H9 (cell line): ENCODE measurements at regions not wholly inside any gene's neighbourhood (a gene's known extent, or its start where the extent isn't known, plus 50 kb on each side); places are given as distances from the start of the nearest gene placed in this dataset.

ENCODE experiments used
- DNase-seq: peaks from one replicate; pipeline ENCODE4 v3.0.0-alpha.2; 2017
- H2AFZ ChIP-seq: one replicate; pipeline ENCODE4 v1.6.1; 2013; ENCODE audit warnings: mild to moderate bottlenecking, low read length, control low read depth, moderate library complexity
- H2AK5ac ChIP-seq: 2 replicates; pipeline ENCODE4 v1.6.1; 2013; ENCODE audit warnings: low read length, control low read depth, mixed read lengths; ENCODE audit not compliant: insufficient read length
- H2BK120ac ChIP-seq: one replicate; pipeline ENCODE4 v1.6.1; 2013; ENCODE audit warnings: low read depth, mild to moderate bottlenecking, low read length, control low read depth, inconsistent platforms; ENCODE audit not compliant: poor library complexity, severe bottlenecking
- H2BK12ac ChIP-seq: 2 replicates; pipeline ENCODE4 v1.6.1; 2013; ENCODE audit warnings: low read length, control low read depth, mixed read lengths, low read depth; ENCODE audit not compliant: insufficient read length
- H2BK15ac ChIP-seq: 2 replicates; pipeline ENCODE4 v1.6.1; 2013; ENCODE audit warnings: low read depth, low read length, control low read depth
- H2BK20ac ChIP-seq: one replicate; pipeline ENCODE4 v1.6.1; 2013; ENCODE audit warnings: low read depth, mild to moderate bottlenecking, low read length, control low read depth, inconsistent platforms; ENCODE audit not compliant: poor library complexity, severe bottlenecking
- H2BK5ac ChIP-seq: 2 replicates; pipeline ENCODE4 v1.6.1; 2013; ENCODE audit warnings: low read length, control low read depth, mixed read lengths; ENCODE audit not compliant: insufficient read length
- H3K14ac ChIP-seq: 2 replicates; pipeline ENCODE4 v1.6.1; 2013; ENCODE audit warnings: low read length, control low read depth; ENCODE audit not compliant: insufficient read depth
- H3K18ac ChIP-seq: 2 replicates; pipeline ENCODE4 v1.6.1; 2013; ENCODE audit warnings: low read depth, mild to moderate bottlenecking, mixed read lengths, low read length, control low read depth; ENCODE audit not compliant: insufficient read length
- H3K23ac ChIP-seq: 2 replicates; pipeline ENCODE4 v1.6.1; 2013; ENCODE audit warnings: low read length, control low read depth, mixed read lengths, low read depth; ENCODE audit not compliant: insufficient read length
- H3K23me2 ChIP-seq: 2 replicates; pipeline ENCODE4 v1.6.1; 2013; ENCODE audit warnings: low read depth, mild to moderate bottlenecking, mixed read lengths, low read length, control low read depth; ENCODE audit not compliant: insufficient read length, poor library complexity, severe bottlenecking
- H3K27ac ChIP-seq: 2 replicates; pipeline ENCODE4 v1.5.1; 2013; ENCODE audit warnings: low read length, control low read depth, mixed read lengths, low read depth; ENCODE audit not compliant: insufficient read length
- H3K27me3 ChIP-seq: 2 replicates; pipeline ENCODE4 v1.6.1; 2013; ENCODE audit warnings: low read length, control low read depth, inconsistent platforms; ENCODE audit not compliant: insufficient read depth
- H3K4ac ChIP-seq: 2 replicates; pipeline ENCODE4 v1.6.1; 2013; ENCODE audit warnings: low read depth, mild to moderate bottlenecking, control low read depth, inconsistent platforms, low read length, moderate library complexity
- H3K4me1 ChIP-seq: 2 replicates; pipeline ENCODE4 v1.6.1; 2013; ENCODE audit warnings: low read length, control low read depth, inconsistent platforms; ENCODE audit not compliant: insufficient read depth
- H3K4me2 ChIP-seq: 2 replicates; pipeline ENCODE4 v1.6.1; 2013; ENCODE audit warnings: low read length, control low read depth, mixed read lengths; ENCODE audit not compliant: insufficient read length, insufficient read depth
- H3K56ac ChIP-seq: 2 replicates; pipeline ENCODE4 v1.6.1; 2013; ENCODE audit warnings: low read depth, mild to moderate bottlenecking, mixed read lengths, low read length, control low read depth; ENCODE audit not compliant: insufficient read length
- H3K79me1 ChIP-seq: 2 replicates; pipeline ENCODE4 v1.6.1; 2013; ENCODE audit warnings: low read depth, mild to moderate bottlenecking, moderate library complexity, low read length, control low read depth, inconsistent platforms; ENCODE audit not compliant: insufficient read depth, poor library complexity, severe bottlenecking
- H3K79me2 ChIP-seq: 2 replicates; pipeline ENCODE4 v1.6.1; 2013; ENCODE audit warnings: low read length, control low read depth, inconsistent platforms; ENCODE audit not compliant: insufficient read depth
- H3K9ac ChIP-seq: 2 replicates; pipeline ENCODE4 v1.6.1; 2013; ENCODE audit warnings: low read length, control low read depth, mixed read lengths; ENCODE audit not compliant: insufficient read length; ENCODE audit errors: extremely low read depth
- H3K9me3 ChIP-seq: one replicate; pipeline ENCODE4 v1.6.1; 2013; ENCODE audit warnings: low read depth, low read length, inconsistent platforms; ENCODE audit not compliant: control insufficient read depth
- H3T11ph ChIP-seq: one replicate; pipeline ENCODE4 v1.6.1; 2013; ENCODE audit warnings: mild to moderate bottlenecking, low read length, control low read depth, inconsistent platforms
- H4K20me1 ChIP-seq: one replicate; pipeline ENCODE4 v1.6.1; 2013; ENCODE audit not compliant: control insufficient read depth, insufficient read length, insufficient read depth
- H4K5ac ChIP-seq: 2 replicates; pipeline ENCODE4 v1.6.1; 2013; ENCODE audit warnings: low read depth, mild to moderate bottlenecking, mixed read lengths, low read length, control low read depth; ENCODE audit not compliant: insufficient read length
- H4K8ac ChIP-seq: replicated peaks from 2 replicates; pipeline ENCODE4 v1.6.1; 2013; ENCODE audit warnings: low read length, control low read depth, mixed read lengths, low read depth; ENCODE audit not compliant: insufficient read length
- H4K91ac ChIP-seq: 2 replicates; pipeline ENCODE4 v1.6.1; 2013; ENCODE audit warnings: low read depth, mild to moderate bottlenecking, moderate library complexity, mixed read lengths, low read length, control low read depth; ENCODE audit not compliant: insufficient read length
- H3K27ac Mint-ChIP-seq, 3 experiments: 2 replicates in 2 of 3; 3 replicates in 1 of 3; pipeline ENCODE4 v1.8.0; 2020 to 2021; ENCODE audit warnings: mixed read lengths in 3 of 3, mild to moderate bottlenecking in 1 of 3, moderate library complexity in 1 of 3
- H3K27me3 Mint-ChIP-seq: 2 replicates; pipeline ENCODE4 v1.8.0; 2021; ENCODE audit warnings: low read depth, mild to moderate bottlenecking, moderate library complexity, mixed read lengths
- H3K36me3 Mint-ChIP-seq, 3 experiments: 2 replicates in 2 of 3; 3 replicates in 1 of 3; pipeline ENCODE4 v1.8.0; 2020 to 2021; ENCODE audit warnings: low read depth in 3 of 3, mixed read lengths in 3 of 3; ENCODE audit not compliant: insufficient read depth in 1 of 3
- H3K4me1 Mint-ChIP-seq, 2 experiments: 2 replicates each; pipeline ENCODE4 v1.8.0; 2020; ENCODE audit warnings: mixed read lengths in 2 of 2
- H3K4me3 Mint-ChIP-seq, 2 experiments: 2 replicates in 1 of 2; 3 replicates in 1 of 2; pipeline ENCODE4 v1.8.0; 2020 to 2021; ENCODE audit warnings: mild to moderate bottlenecking in 2 of 2, mixed read lengths in 2 of 2, moderate library complexity in 1 of 2
- H3K9me3 Mint-ChIP-seq, 2 experiments: 2 replicates in 1 of 2; 3 replicates in 1 of 2; pipeline ENCODE4 v1.8.0; 2020; ENCODE audit warnings: mild to moderate bottlenecking in 2 of 2, mixed read lengths in 2 of 2, moderate library complexity in 1 of 2
- CTCF ChIP-seq: fragments of 200-600 bp; sonication (generic); conservative IDR thresholded peaks from 3 replicates; pipeline ENCODE4 v1.8.0; 2021; ENCODE audit warnings: antibody characterized with exemption, mild to moderate bottlenecking
- WGBS: extraction: QIAGEN DNeasy Blood & Tissue Kit; methylation state at CpG from one replicate; pipeline ENCODE4 v1.1.7; 2013; ENCODE audit warnings: missing lambda C conversion rate, low lambda C conversion rate, mixed read lengths; ENCODE audit not compliant: insufficient read length; ENCODE audit errors: extremely low coverage; 5-methylcytosine and 5-hydroxymethylcytosine counted together

GRCh38 chr4:104758574-104758973, 263.9 kb upstream of the CXXC4 start:
- H3K9me3 ChIP-seq, result no peaks in the 10 kb centered on the region

More at GRCh38 chr4:104758574-104758973, 263.9 kb upstream of the CXXC4 start:
- no peak for DNase-seq
- H4K20me1 ChIP-seq, result no peaks in the 10 kb centered on the region
- no peaks in the 10 kb centered on the region for H3K79me2 ChIP-seq
- no peak overlapping the region for H2BK12ac ChIP-seq
- Mint-ChIP-seq H3K36me3 (no peaks in the 10 kb centered on the region), H3K27me3 (no peaks in the 10 kb centered on the region), H3K27ac (no peak overlapping the region; a peak in 1 of 7 replicates), H3K4me1 (peaks cover 9 to 24% of the 10 kb centered on the region in 2 experiments), H3K4me3 (no peak overlapping the region), H3K9me3 (no peaks in the 10 kb centered on the region)
- no peak overlapping the region for H4K5ac ChIP-seq
- H2BK20ac ChIP-seq, result no peak overlapping the region
- no peak overlapping the region for H3K23ac ChIP-seq
- no peak overlapping the region for H3T11ph ChIP-seq
- no peak overlapping the region for H3K27ac ChIP-seq
- H3K4me2 ChIP-seq, result no peak overlapping the region
- no peaks in the 10 kb centered on the region for H3K23me2 ChIP-seq
- no peak overlapping the region for H3K9ac ChIP-seq
- no peaks in the 10 kb centered on the region for H3K27me3 ChIP-seq
- no peak overlapping the region for H2AK5ac ChIP-seq
- no peak overlapping the region for H2AFZ ChIP-seq
- no peak overlapping the region for H3K4ac ChIP-seq
- no peak overlapping the region for H3K18ac ChIP-seq
- no peak overlapping the region for H3K14ac ChIP-seq
- no peak overlapping the region for H3K56ac ChIP-seq
- no peak overlapping the region for H2BK120ac ChIP-seq
- no peak overlapping the region for H2BK5ac ChIP-seq
- no peaks in the 10 kb centered on the region for H3K4me1 ChIP-seq
- no peak overlapping the region for H4K91ac ChIP-seq
- H4K8ac ChIP-seq, result no peak overlapping the region
- H3K79me1 ChIP-seq, result no peaks in the 10 kb centered on the region
- TF ChIP-seq CTCF, result no peak
- no CpG with 5 or more reads among the region's 2 CpGs for WGBS
- H2BK15ac ChIP-seq, result no peak overlapping the region
